ENCODE measurements at regions not wholly inside any gene's neighbourhood (a gene's known extent, or its start where the extent isn't known, plus 50 kb on each side); places are given as distances from the start of the nearest gene placed in this dataset.

GRCh38 chr3:124459678-124460077 lies 270.6 kb upstream of the UMPS start:
- no peak for DNase-seq (ENCODE audit: low spot score)
- no peak for TF ChIP-seq CTCF (IDR thresholded peaks at IDR 0.05; ENCODE audit: extremely low read depth, missing control alignments)

- no peak for TF ChIP-seq CTCF (IDR thresholded peaks at IDR 0.05; ENCODE audit: extremely low read depth, missing control alignments)
- no peak for DNase-seq (ENCODE audit: low spot score)
These were observed 269.1 kb upstream of the UMPS start for GRCh38 chr3:124461126-124461525.

DNA sequence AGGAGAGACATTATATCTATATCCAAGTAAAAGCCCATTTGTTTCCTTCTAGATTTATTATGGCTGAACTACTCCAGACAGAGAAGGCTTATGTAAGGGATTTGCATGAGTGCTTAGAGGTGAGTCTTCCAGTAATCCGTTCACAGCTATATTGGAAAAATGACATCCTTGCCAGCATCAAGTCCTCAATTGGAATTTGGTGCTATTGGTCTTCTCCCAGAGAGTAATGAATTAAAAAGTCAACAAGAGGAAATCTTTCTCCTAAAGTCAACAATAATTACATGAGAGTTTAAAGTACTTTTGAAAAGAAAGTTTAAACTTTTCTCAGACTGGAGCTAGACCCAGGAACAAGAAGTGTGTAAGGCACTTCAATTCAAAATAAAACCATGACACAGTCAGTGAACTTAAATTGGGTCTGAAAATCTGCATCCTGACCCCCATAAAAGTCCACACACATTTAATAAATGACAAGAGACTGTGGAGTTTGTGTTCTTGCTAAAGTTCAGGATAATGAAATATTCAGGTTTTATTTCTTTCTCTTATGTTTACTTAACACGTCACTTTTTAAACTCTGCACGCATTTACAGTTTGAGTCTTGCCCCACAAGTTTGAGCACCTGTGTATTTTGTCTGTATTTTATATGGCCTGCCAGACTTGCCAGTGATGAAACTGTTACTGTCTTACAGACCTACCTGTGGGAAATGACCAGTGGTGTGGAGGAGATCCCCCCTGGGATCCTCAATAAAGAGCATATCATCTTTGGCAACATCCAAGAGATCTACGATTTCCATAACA lies 268.2 kb upstream of the UMPS start:
- DNase-seq (ENCODE audit: low spot score) = no peak

GRCh38 chr3:124463234-124463633 lies 267.0 kb upstream of the UMPS start:
- DNase-seq (ENCODE audit: low spot score) = no peak
- TF ChIP-seq CTCF (IDR thresholded peaks at IDR 0.05; ENCODE audit: extremely low read depth, missing control alignments) = no peak

More for the DNA sequence above, 268.2 kb upstream of the UMPS start:
- TF ChIP-seq CTCF (IDR thresholded peaks at IDR 0.05; ENCODE audit: extremely low read depth, missing control alignments) = no peak

GRCh38 chr3:124467980-124468902 lies 262.0 kb upstream of the UMPS start:
- TF ChIP-seq CTCF (IDR thresholded peaks at IDR 0.05; ENCODE audit: extremely low read depth, missing control alignments) = peak; percentile 93
- DNase-seq (ENCODE audit: low spot score) = peak; percentile 67

- DNase-seq (ENCODE audit: low spot score) = no peak
- no peak for TF ChIP-seq CTCF (IDR thresholded peaks at IDR 0.05; ENCODE audit: extremely low read depth, missing control alignments)
These were observed 260.7 kb upstream of the UMPS start for GRCh38 chr3:124469555-124469954.

DNA sequence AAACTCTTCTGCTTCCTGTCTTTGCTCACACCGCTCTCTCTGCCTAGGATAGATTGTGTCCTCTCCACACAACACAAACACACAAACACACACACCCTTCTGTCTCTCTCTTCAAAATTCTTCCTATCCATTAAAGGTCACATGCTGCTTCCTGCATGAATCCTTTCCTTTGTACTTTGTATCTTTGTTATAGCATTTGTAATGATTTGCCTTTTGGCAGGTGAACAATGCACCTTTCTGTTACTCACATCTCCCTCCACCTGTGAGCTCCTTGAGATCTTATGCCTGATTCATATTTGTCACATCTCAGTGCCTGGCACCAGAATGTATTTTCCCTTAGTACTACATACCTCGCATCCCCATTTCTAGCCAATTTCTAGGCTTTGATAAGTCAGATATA lies 251.4 kb upstream of the UMPS start:
- no peak for TF ChIP-seq CTCF (IDR thresholded peaks at IDR 0.05; ENCODE audit: extremely low read depth, missing control alignments)
- no peak for DNase-seq (ENCODE audit: low spot score)
